GM23338 (cell line): ENCODE measurements at regions not wholly inside any gene's neighbourhood (a gene's known extent, or its start where the extent isn't known, plus 50 kb on each side); places are given as distances from the start of the nearest gene placed in this dataset.

Experiments used
- ATAC-seq: fragments of 200-7000 bp; cut with Tn5 transposase; 3 replicates; pipeline ENCODE4 v1.9.1; 2020
- DNase-seq: peaks from one replicate; pipeline ENCODE4 v3.0.0-alpha.2; 2015; ENCODE audit warnings: low spot score
- H2AFZ ChIP-seq: fragments of 200-600 bp; sonication (generic); 2 replicates; pipeline ENCODE4 v1.8.0; 2016; ENCODE audit warnings: antibody characterized with exemption, mild to moderate bottlenecking, moderate library complexity
- H3F3A ChIP-seq: fragments of 200-600 bp; sonication (generic); replicated peaks from 2 replicates; pipeline ENCODE4 v1.8.0; 2017; ENCODE audit warnings: antibody characterized with exemption, mixed run types, low read depth
- H3K27ac ChIP-seq: fragments of 200-600 bp; sonication (generic); 2 replicates; pipeline ENCODE4 v1.6.1; 2016; ENCODE audit warnings: low read depth
- H3K27me3 ChIP-seq: fragments of 200-600 bp; sonication (generic); 2 replicates; pipeline ENCODE4 v1.8.0; 2016; ENCODE audit warnings: mild to moderate bottlenecking, mixed run types, moderate library complexity; ENCODE audit not compliant: insufficient read depth
- H3K36me3 ChIP-seq: fragments of 200-600 bp; sonication (generic); 2 replicates; pipeline ENCODE4 v1.8.0; 2016; ENCODE audit warnings: mild to moderate bottlenecking; ENCODE audit not compliant: insufficient read depth
- H3K4me1 ChIP-seq: fragments of 200-600 bp; sonication (generic); 2 replicates; pipeline ENCODE4 v1.8.0; 2016; ENCODE audit warnings: mild to moderate bottlenecking, moderate library complexity; ENCODE audit not compliant: insufficient read depth
- H3K4me2 ChIP-seq: fragments of 200-600 bp; sonication (generic); 2 replicates; pipeline ENCODE4 v1.7.1; 2017; ENCODE audit warnings: mixed run types
- H3K4me3 ChIP-seq: fragments of 200-600 bp; sonication (generic); 2 replicates; pipeline ENCODE4 v1.6.1; 2016; ENCODE audit warnings: mixed run types
- H3K79me2 ChIP-seq: fragments of 200-600 bp; sonication (generic); replicated peaks from 2 replicates; pipeline ENCODE4 v1.8.0; 2017; ENCODE audit warnings: mild to moderate bottlenecking; ENCODE audit not compliant: insufficient read depth
- H3K9me2 ChIP-seq: fragments of 200-600 bp; sonication (generic); 2 replicates; pipeline ENCODE4 v1.8.0; 2017; ENCODE audit not compliant: insufficient read depth
- H4K20me1 ChIP-seq: fragments of 200-600 bp; sonication (generic); replicated peaks from 2 replicates; pipeline ENCODE4 v1.8.0; 2017; ENCODE audit warnings: mild to moderate bottlenecking; ENCODE audit not compliant: insufficient read depth
- H3K27ac Mint-ChIP-seq: 2 replicates; pipeline ENCODE4 v1.8.0; 2020; ENCODE audit warnings: inconsistent platforms, mild to moderate bottlenecking, moderate library complexity, mixed read lengths
- H3K27me3 Mint-ChIP-seq: 3 replicates; pipeline ENCODE4 v1.8.0; 2022; ENCODE audit warnings: low read depth, mild to moderate bottlenecking, moderate library complexity, mixed read lengths, inconsistent platforms; ENCODE audit not compliant: insufficient read depth, poor library complexity
- H3K36me3 Mint-ChIP-seq: 3 replicates; pipeline ENCODE4 v1.8.0; 2021; ENCODE audit warnings: low read depth, mild to moderate bottlenecking, inconsistent platforms, moderate library complexity, mixed read lengths
- H3K4me1 Mint-ChIP-seq: 3 replicates; pipeline ENCODE4 v1.8.0; 2020; ENCODE audit warnings: mild to moderate bottlenecking, inconsistent platforms, mixed read lengths
- H3K4me3 Mint-ChIP-seq: 3 replicates; pipeline ENCODE4 v1.8.0; 2021; ENCODE audit warnings: moderate library complexity, mild to moderate bottlenecking, inconsistent platforms, mixed read lengths
- H3K9me3 Mint-ChIP-seq: 3 replicates; pipeline ENCODE4 v1.8.0; 2020; ENCODE audit warnings: moderate library complexity, mild to moderate bottlenecking, inconsistent platforms, mixed read lengths
- CREB1 ChIP-seq: fragments of 250-450 bp; sonication (Bioruptor Pico); IDR thresholded peaks from 2 replicates; pipeline ENCODE4 v1.5.0; 2020; ENCODE audit warnings: low read depth, mild to moderate bottlenecking, moderate library complexity
- ETS1 ChIP-seq: IDR thresholded peaks from 2 replicates; pipeline ENCODE4 v1.6.1; 2016; ENCODE audit warnings: antibody characterized with exemption
- EZH2 ChIP-seq: fragments of 200-600 bp; sonication (generic); IDR thresholded peaks from one replicate; pipeline ENCODE4 v1.8.0; 2017; ENCODE audit warnings: antibody characterized with exemption, mild to moderate bottlenecking, low read depth; ENCODE audit not compliant: unreplicated experiment
- EZH2phosphoT487 ChIP-seq: fragments of 200-600 bp; sonication (generic); IDR thresholded peaks from one replicate; pipeline ENCODE4 v1.8.1; 2018; ENCODE audit warnings: antibody characterized with exemption; ENCODE audit not compliant: unreplicated experiment
- POLR2AphosphoS5 ChIP-seq: IDR thresholded peaks from 2 replicates; pipeline ENCODE4 v1.6.1; 2016; ENCODE audit warnings: antibody characterized with exemption, low read depth
- REST ChIP-seq: IDR thresholded peaks from one replicate; pipeline ENCODE4 v1.6.1; 2018; ENCODE audit warnings: antibody characterized with exemption; ENCODE audit not compliant: unreplicated experiment
- STAT1 ChIP-seq: IDR thresholded peaks from one replicate; pipeline ENCODE4 v1.6.1; 2016; ENCODE audit warnings: antibody characterized with exemption; ENCODE audit not compliant: unreplicated experiment
- ZNF114 ChIP-seq: fragments of 250-450 bp; sonication (Bioruptor Pico); IDR thresholded peaks from 2 replicates; pipeline ENCODE4 v1.5.0; 2020; ENCODE audit warnings: mild to moderate bottlenecking, moderate library complexity
- ZNF331 ChIP-seq: fragments of 250-450 bp; sonication (Bioruptor Pico); IDR thresholded peaks from 2 replicates; pipeline ENCODE4 v1.5.0; 2020; ENCODE audit warnings: low read depth, mild to moderate bottlenecking, moderate library complexity
- TF ChIP-seq, protein P1 (sequence below), 2 experiments: fragments of 200-600 bp in 1 of 2; sonication (generic) in 1 of 2; conservative IDR thresholded peaks; 2 replicates each; pipeline versions ENCODE4 v1.5.1 to v1.6.1; 2016 to 2017; ENCODE audit warnings: antibody characterized with exemption in 2 of 2, low read depth in 2 of 2, mild to moderate bottlenecking in 2 of 2, moderate library complexity in 1 of 2
- TF ChIP-seq, protein P2 (sequence below): fragments of 250-450 bp; sonication (Bioruptor Pico); IDR thresholded peaks from 2 replicates; pipeline ENCODE4 v1.5.0; 2020; ENCODE audit warnings: mild to moderate bottlenecking, moderate library complexity

- H3F3A ChIP-seq, result no peaks in the 10 kb centered on the region
- H3K4me3 ChIP-seq, result no peak overlapping the region
- Mint-ChIP-seq H3K4me1 (no peaks in the 10 kb centered on the region), H3K4me3 (no peak overlapping the region), H3K36me3 (peaks cover 25% of the 10 kb centered on the region), H3K27me3 (no peaks in the 10 kb centered on the region), H3K9me3 (peaks cover 38% of the 10 kb centered on the region), H3K27ac (no peak overlapping the region)
- H2AFZ ChIP-seq, result no peak overlapping the region
- H3K27ac ChIP-seq, result no peak overlapping the region
- DNase-seq (no peak), ATAC-seq (no peak)
- no peaks in the 10 kb centered on the region for H3K79me2 ChIP-seq
- no peaks in the 10 kb centered on the region for H3K9me2 ChIP-seq
- no peak for TF ChIP-seq POLR2AphosphoS5
- no peak for TF ChIP-seq EZH2phosphoT487
- TF ChIP-seq ETS1, result no peak
- no peak for TF ChIP-seq ZNF331
- TF ChIP-seq REST, result no peak
- TF ChIP-seq, protein P1, sequence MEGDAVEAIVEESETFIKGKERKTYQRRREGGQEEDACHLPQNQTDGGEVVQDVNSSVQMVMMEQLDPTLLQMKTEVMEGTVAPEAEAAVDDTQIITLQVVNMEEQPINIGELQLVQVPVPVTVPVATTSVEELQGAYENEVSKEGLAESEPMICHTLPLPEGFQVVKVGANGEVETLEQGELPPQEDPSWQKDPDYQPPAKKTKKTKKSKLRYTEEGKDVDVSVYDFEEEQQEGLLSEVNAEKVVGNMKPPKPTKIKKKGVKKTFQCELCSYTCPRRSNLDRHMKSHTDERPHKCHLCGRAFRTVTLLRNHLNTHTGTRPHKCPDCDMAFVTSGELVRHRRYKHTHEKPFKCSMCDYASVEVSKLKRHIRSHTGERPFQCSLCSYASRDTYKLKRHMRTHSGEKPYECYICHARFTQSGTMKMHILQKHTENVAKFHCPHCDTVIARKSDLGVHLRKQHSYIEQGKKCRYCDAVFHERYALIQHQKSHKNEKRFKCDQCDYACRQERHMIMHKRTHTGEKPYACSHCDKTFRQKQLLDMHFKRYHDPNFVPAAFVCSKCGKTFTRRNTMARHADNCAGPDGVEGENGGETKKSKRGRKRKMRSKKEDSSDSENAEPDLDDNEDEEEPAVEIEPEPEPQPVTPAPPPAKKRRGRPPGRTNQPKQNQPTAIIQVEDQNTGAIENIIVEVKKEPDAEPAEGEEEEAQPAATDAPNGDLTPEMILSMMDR (conservative IDR thresholded peaks at IDR 0.05; ENCODE audit: low read depth in 2 of 2), result no peak
- TF ChIP-seq, protein P2, sequence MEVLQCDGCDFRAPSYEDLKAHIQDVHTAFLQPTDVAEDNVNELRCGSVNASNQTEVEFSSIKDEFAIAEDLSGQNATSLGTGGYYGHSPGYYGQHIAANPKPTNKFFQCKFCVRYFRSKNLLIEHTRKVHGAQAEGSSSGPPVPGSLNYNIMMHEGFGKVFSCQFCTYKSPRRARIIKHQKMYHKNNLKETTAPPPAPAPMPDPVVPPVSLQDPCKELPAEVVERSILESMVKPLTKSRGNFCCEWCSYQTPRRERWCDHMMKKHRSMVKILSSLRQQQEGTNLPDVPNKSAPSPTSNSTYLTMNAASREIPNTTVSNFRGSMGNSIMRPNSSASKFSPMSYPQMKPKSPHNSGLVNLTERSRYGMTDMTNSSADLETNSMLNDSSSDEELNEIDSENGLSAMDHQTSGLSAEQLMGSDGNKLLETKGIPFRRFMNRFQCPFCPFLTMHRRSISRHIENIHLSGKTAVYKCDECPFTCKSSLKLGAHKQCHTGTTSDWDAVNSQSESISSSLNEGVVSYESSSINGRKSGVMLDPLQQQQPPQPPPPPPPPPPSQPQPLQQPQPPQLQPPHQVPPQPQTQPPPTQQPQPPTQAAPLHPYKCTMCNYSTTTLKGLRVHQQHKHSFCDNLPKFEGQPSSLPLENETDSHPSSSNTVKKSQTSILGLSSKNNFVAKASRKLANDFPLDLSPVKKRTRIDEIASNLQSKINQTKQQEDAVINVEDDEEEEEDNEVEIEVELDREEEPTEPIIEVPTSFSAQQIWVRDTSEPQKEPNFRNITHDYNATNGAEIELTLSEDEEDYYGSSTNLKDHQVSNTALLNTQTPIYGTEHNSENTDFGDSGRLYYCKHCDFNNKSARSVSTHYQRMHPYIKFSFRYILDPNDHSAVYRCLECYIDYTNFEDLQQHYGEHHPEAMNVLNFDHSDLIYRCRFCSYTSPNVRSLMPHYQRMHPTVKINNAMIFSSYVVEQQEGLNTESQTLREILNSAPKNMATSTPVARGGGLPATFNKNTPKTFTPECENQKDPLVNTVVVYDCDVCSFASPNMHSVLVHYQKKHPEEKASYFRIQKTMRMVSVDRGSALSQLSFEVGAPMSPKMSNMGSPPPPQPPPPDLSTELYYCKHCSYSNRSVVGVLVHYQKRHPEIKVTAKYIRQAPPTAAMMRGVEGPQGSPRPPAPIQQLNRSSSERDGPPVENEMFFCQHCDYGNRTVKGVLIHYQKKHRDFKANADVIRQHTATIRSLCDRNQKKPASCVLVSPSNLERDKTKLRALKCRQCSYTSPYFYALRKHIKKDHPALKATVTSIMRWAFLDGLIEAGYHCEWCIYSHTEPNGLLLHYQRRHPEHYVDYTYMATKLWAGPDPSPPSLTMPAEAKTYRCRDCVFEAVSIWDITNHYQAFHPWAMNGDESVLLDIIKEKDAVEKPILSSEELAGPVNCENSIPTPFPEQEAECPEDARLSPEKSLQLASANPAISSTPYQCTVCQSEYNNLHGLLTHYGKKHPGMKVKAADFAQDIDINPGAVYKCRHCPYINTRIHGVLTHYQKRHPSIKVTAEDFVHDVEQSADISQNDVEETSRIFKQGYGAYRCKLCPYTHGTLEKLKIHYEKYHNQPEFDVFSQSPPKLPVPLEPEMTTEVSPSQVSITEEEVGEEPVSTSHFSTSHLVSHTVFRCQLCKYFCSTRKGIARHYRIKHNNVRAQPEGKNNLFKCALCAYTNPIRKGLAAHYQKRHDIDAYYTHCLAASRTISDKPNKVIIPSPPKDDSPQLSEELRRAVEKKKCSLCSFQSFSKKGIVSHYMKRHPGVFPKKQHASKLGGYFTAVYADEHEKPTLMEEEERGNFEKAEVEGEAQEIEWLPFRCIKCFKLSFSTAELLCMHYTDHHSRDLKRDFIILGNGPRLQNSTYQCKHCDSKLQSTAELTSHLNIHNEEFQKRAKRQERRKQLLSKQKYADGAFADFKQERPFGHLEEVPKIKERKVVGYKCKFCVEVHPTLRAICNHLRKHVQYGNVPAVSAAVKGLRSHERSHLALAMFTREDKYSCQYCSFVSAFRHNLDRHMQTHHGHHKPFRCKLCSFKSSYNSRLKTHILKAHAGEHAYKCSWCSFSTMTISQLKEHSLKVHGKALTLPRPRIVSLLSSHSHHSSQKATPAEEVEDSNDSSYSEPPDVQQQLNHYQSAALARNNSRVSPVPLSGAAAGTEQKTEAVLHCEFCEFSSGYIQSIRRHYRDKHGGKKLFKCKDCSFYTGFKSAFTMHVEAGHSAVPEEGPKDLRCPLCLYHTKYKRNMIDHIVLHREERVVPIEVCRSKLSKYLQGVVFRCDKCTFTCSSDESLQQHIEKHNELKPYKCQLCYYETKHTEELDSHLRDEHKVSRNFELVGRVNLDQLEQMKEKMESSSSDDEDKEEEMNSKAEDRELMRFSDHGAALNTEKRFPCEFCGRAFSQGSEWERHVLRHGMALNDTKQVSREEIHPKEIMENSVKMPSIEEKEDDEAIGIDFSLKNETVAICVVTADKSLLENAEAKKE (CRISPR knock-in tag), result no peak
- TF ChIP-seq ZNF114, result no peak
- no peak for TF ChIP-seq EZH2
- TF ChIP-seq STAT1, result no peak
- TF ChIP-seq CREB1 (CRISPR knock-in tag), result no peak
- H3K4me1 ChIP-seq, result no peaks in the 10 kb centered on the region
- no peaks in the 10 kb centered on the region for H4K20me1 ChIP-seq
- no peak overlapping the region for H3K4me2 ChIP-seq
- no peaks in the 10 kb centered on the region for H3K36me3 ChIP-seq
- no peaks in the 10 kb centered on the region for H3K27me3 ChIP-seq
These were observed 173.5 kb upstream of the KCNIP4 start for GRCh38 chr4:22122062-22122461.
